ENCODE measurements at regions not wholly inside any gene's neighbourhood (a gene's known extent, or its start where the extent isn't known, plus 50 kb on each side); places are given as distances from the start of the nearest gene placed in this dataset.
"Not testable (repeated sequence)": the region's sequence is repeated elsewhere in the genome, so short reads cannot be mapped to it uniquely, and the experiment has no call there.

GRCh38 chr13:23044906-23045305, 135.9 kb upstream of the SGCG start:
- no peak for DNase-seq

GRCh38 chr13:23050126-23050525, 130.7 kb upstream of the SGCG start:
- no peak for DNase-seq

- not testable (repeated sequence) for DNase-seq
Measured at GRCh38 chr13:23053711-23054110, 127.1 kb upstream of the SGCG start.

GRCh38 chr13:23059173-23059572, 121.6 kb upstream of the SGCG start:
- DNase-seq = no peak

GRCh38 chr13:23060959-23061358, 119.8 kb upstream of the SGCG start:
- no peak for DNase-seq

GRCh38 chr13:23067129-23067528, 113.7 kb upstream of the SGCG start:
- DNase-seq = no peak

GRCh38 chr13:23069566-23069965, 111.2 kb upstream of the SGCG start:
- no peak for DNase-seq

- DNase-seq = no peak
Measured at GRCh38 chr13:23074075-23074828, 106.5 kb upstream of the SGCG start.

GRCh38 chr13:23081220-23081619, 99.6 kb upstream of the SGCG start:
- no peak for DNase-seq

- DNase-seq = no peak
Measured at GRCh38 chr13:23081901-23082300, 98.9 kb upstream of the SGCG start.

GRCh38 chr13:23086968-23087623, 93.7 kb upstream of the SGCG start:
- DNase-seq = no peak

- DNase-seq = peak; percentile 39
Measured at GRCh38 chr13:23087880-23088279, 92.9 kb upstream of the SGCG start.

GRCh38 chr13:23098161-23098907, 82.4 kb upstream of the SGCG start:
- DNase-seq = no peak

- DNase-seq = no peak
Measured at GRCh38 chr13:23105051-23105450, 75.7 kb upstream of the SGCG start.

GRCh38 chr13:23107665-23108064, 73.1 kb upstream of the SGCG start:
- DNase-seq = no peak

- no peak for DNase-seq
Measured at GRCh38 chr13:23119131-23119530, 61.6 kb upstream of the SGCG start.

GRCh38 chr13:23127540-23127939, 53.2 kb upstream of the SGCG start:
- DNase-seq = not testable (repeated sequence)

- no peak for DNase-seq
Measured at GRCh38 chr13:23129331-23129730, 51.4 kb upstream of the SGCG start.

Measured in activated CD4-positive, alpha-beta T cell treated with anti-CD3 and anti-CD28 coated beads, Interleukin-2, Interleukin-6, amounts not matched to agents 100 ng/mL and 50 ng/mL, durations not matched to agents 16 hours and 8 hours (primary cell).